ENCODE measurements at regions not wholly inside any gene's neighbourhood (a gene's known extent, or its start where the extent isn't known, plus 50 kb on each side); places are given as distances from the start of the nearest gene placed in this dataset.

GRCh38 chr3:194808640-194809097, 123.0 kb downstream of the FAM43A start:
- Histone ChIP-seq H3K9me3 (ENCODE audit: low read length) (no peaks in the 10 kb centered on the region), H3K36me3 (replicated peaks in 1 of 2; ENCODE audit: control insufficient read depth in 1 of 2, insufficient read depth in 2 of 2, low read length in 2 of 2) (no peaks in the 10 kb centered on the region), H2AFZ (ENCODE audit: low read length) (no peak overlapping the region), H4K20me1 (ENCODE audit: insufficient read depth, low read length) (no peaks in the 10 kb centered on the region), H3K27ac (ENCODE audit: extremely low read length, insufficient read depth, low read length) (no peak overlapping the region), H3K4me1 (ENCODE audit: insufficient read depth, low read length) (no peaks in the 10 kb centered on the region), H3K4me3 (replicated peaks in 1 of 3; ENCODE audit: insufficient read depth in 1 of 3, low read depth in 2 of 3, low read length in 3 of 3) (no peak overlapping the region), H3K79me2 (ENCODE audit: insufficient read depth, low read length) (no peaks in the 10 kb centered on the region), H3K9ac (ENCODE audit: insufficient read depth, low read depth, low read length) (no peak overlapping the region), H3K4me2 (ENCODE audit: low read depth, low read length) (no peak overlapping the region), H3K27me3 (ENCODE audit: control insufficient read depth in 1 of 2, insufficient read depth in 2 of 2, low read length in 2 of 2) (peaks cover 2 to 61% of the 10 kb centered on the region in 2 experiments)
- in situ Hi-C loops (cut with HindIII; ENCODE audit: extremely low pct_ligation_motif_present, low pct_unique_long_range_greater_than_20kb) (no loop called here), intact Hi-C loops (cut with micrococcal nuclease; ENCODE audit: unreplicated experiment) (no loop called here)
- TF ChIP-seq, protein P1, sequence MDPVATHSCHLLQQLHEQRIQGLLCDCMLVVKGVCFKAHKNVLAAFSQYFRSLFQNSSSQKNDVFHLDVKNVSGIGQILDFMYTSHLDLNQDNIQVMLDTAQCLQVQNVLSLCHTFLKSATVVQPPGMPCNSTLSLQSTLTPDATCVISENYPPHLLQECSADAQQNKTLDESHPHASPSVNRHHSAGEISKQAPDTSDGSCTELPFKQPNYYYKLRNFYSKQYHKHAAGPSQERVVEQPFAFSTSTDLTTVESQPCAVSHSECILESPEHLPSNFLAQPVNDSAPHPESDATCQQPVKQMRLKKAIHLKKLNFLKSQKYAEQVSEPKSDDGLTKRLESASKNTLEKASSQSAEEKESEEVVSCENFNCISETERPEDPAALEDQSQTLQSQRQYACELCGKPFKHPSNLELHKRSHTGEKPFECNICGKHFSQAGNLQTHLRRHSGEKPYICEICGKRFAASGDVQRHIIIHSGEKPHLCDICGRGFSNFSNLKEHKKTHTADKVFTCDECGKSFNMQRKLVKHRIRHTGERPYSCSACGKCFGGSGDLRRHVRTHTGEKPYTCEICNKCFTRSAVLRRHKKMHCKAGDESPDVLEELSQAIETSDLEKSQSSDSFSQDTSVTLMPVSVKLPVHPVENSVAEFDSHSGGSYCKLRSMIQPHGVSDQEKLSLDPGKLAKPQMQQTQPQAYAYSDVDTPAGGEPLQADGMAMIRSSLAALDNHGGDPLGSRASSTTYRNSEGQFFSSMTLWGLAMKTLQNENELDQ (CRISPR knock-in tag; IDR thresholded peaks at IDR 0.05; ENCODE audit: borderline replicate concordance), result no peak
- TF ChIP-seq, protein P2, sequence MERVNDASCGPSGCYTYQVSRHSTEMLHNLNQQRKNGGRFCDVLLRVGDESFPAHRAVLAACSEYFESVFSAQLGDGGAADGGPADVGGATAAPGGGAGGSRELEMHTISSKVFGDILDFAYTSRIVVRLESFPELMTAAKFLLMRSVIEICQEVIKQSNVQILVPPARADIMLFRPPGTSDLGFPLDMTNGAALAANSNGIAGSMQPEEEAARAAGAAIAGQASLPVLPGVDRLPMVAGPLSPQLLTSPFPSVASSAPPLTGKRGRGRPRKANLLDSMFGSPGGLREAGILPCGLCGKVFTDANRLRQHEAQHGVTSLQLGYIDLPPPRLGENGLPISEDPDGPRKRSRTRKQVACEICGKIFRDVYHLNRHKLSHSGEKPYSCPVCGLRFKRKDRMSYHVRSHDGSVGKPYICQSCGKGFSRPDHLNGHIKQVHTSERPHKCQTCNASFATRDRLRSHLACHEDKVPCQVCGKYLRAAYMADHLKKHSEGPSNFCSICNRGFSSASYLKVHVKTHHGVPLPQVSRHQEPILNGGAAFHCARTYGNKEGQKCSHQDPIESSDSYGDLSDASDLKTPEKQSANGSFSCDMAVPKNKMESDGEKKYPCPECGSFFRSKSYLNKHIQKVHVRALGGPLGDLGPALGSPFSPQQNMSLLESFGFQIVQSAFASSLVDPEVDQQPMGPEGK (CRISPR knock-in tag; IDR thresholded peaks at IDR 0.05), result no peak
- TF ChIP-seq SSRP1 (CRISPR knock-in tag; IDR thresholded peaks at IDR 0.05) (no peak), ZNF780A (CRISPR knock-in tag; IDR thresholded peaks at IDR 0.05) (no peak), MXI1 (IDR thresholded peaks at IDR 0.05; ENCODE audit: borderline replicate concordance, low read depth, low read length) (no peak), PAXIP1 (CRISPR knock-in tag; conservative IDR thresholded peaks at IDR 0.05) (no peak)
- TF ChIP-seq, protein P3, sequence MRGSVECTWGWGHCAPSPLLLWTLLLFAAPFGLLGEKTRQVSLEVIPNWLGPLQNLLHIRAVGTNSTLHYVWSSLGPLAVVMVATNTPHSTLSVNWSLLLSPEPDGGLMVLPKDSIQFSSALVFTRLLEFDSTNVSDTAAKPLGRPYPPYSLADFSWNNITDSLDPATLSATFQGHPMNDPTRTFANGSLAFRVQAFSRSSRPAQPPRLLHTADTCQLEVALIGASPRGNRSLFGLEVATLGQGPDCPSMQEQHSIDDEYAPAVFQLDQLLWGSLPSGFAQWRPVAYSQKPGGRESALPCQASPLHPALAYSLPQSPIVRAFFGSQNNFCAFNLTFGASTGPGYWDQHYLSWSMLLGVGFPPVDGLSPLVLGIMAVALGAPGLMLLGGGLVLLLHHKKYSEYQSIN (CRISPR knock-in tag; IDR thresholded peaks at IDR 0.05; ENCODE audit: borderline replicate concordance), result no peak
- WGBS (ENCODE audit: low lambda C conversion rate), result 18% methylated on average over 2 of the region's 3 CpGs
- ChIA-PET CTCF (ENCODE audit: low intra/inter-chr PET ratio, low total read pairs) (no interaction called here), POLR2A (no interaction called here)
- DNase-seq (ENCODE audit: low spot score) (no peak), ATAC-seq (no peak), FAIRE-seq (no peak)
- BruUV-seq (replicated peaks), result no TSS peak
